Activated CD4-positive, alpha-beta T cell treated with anti-CD3 and anti-CD28 coated beads, Interleukin-2, amount 10 ng/mL, durations not matched to agents 7 days and 5 days (primary cell): ENCODE measurements at regions not wholly inside any gene's neighbourhood (a gene's known extent, or its start where the extent isn't known, plus 50 kb on each side); places are given as distances from the start of the nearest gene placed in this dataset.

ENCODE experiments used
- CTCF ChIA-PET: fragments of 350-600 bp; sonication (Branson Sonifier 250); formaldehyde crosslinking; loops from one replicate; lab custom pipeline; 2021; ENCODE audit warnings: antibody characterized with exemption; lab: Charles Lee
- POLR2A ChIA-PET: fragments of 350-600 bp; sonication (Branson Sonifier 250); formaldehyde crosslinking; loops from one replicate; lab custom pipeline; 2021; ENCODE audit warnings: antibody characterized with exemption; lab: Charles Lee
- DNase-seq: peaks from one replicate; pipeline ENCODE4 v3.0.0-alpha.2; 2020
- H3K27ac Mint-ChIP-seq: one replicate; pipeline ENCODE4 v1.8.0; 2021; ENCODE audit warnings: mild to moderate bottlenecking, moderate library complexity, mixed read lengths
- H3K27me3 Mint-ChIP-seq: one replicate; pipeline ENCODE4 v1.8.0; 2021; ENCODE audit warnings: mixed read lengths
- H3K36me3 Mint-ChIP-seq: one replicate; pipeline ENCODE4 v1.8.0; 2021; ENCODE audit warnings: low read depth, mixed read lengths
- H3K4me1 Mint-ChIP-seq: one replicate; pipeline ENCODE4 v1.8.0; 2021; ENCODE audit warnings: mixed read lengths
- H3K4me3 Mint-ChIP-seq: one replicate; pipeline ENCODE4 v1.8.0; 2021; ENCODE audit warnings: mild to moderate bottlenecking, moderate library complexity, mixed read lengths
- H3K9me3 Mint-ChIP-seq: one replicate; pipeline ENCODE4 v1.8.0; 2021; ENCODE audit warnings: mixed read lengths

GRCh38 chr12:81958406-81958805 is 199.3 kb upstream of the PPFIA2 start:
- Mint-ChIP-seq H3K27me3 (peaks cover 9% of the 10 kb centered on the region), H3K36me3 (no peaks in the 10 kb centered on the region), H3K9me3 (peaks cover 2% of the 10 kb centered on the region), H3K4me1 (peaks cover 2% of the 10 kb centered on the region), H3K4me3 (no peak overlapping the region), H3K27ac (no peak overlapping the region)
- CTCF ChIA-PET, result no interaction called here
- no peak for DNase-seq
- POLR2A ChIA-PET, result no interaction called here

- no peak for DNase-seq
- ChIA-PET POLR2A (no interaction called here), CTCF (no interaction called here)
- H3K27me3 Mint-ChIP-seq, result peaks cover 9% of the 10 kb centered on the region
- H3K9me3 Mint-ChIP-seq, result peaks cover 2% of the 10 kb centered on the region
- H3K4me1 Mint-ChIP-seq, result peaks cover 2% of the 10 kb centered on the region
- no peak overlapping the region for H3K4me3 Mint-ChIP-seq
- H3K36me3 Mint-ChIP-seq, result no peaks in the 10 kb centered on the region
- H3K27ac Mint-ChIP-seq, result no peak overlapping the region
Measured at GRCh38 chr12:81957631-81958030, 198.5 kb upstream of the PPFIA2 start.

GRCh38 chr12:81956468-81956860 is 197.3 kb upstream of the PPFIA2 start:
- Mint-ChIP-seq H3K4me1 (peaks cover 2% of the 10 kb centered on the region), H3K27ac (no peak overlapping the region), H3K27me3 (peaks cover 9% of the 10 kb centered on the region), H3K4me3 (no peak overlapping the region), H3K9me3 (no peaks in the 10 kb centered on the region), H3K36me3 (no peaks in the 10 kb centered on the region)
- DNase-seq, result no peak
- ChIA-PET CTCF (no interaction called here), POLR2A (no interaction called here)

GRCh38 chr12:81953541-81953940 is 194.4 kb upstream of the PPFIA2 start:
- ChIA-PET POLR2A (no interaction called here), CTCF (no interaction called here)
- H3K27ac Mint-ChIP-seq, result no peak overlapping the region
- no peak overlapping the region for H3K4me3 Mint-ChIP-seq
- H3K36me3 Mint-ChIP-seq, result no peaks in the 10 kb centered on the region
- peaks cover 4% of the 10 kb centered on the region for H3K27me3 Mint-ChIP-seq
- no peak for DNase-seq
- peaks cover 19% of the 10 kb centered on the region for H3K4me1 Mint-ChIP-seq
- H3K9me3 Mint-ChIP-seq, result no peaks in the 10 kb centered on the region

- ChIA-PET CTCF (interaction anchor here (1.0 kb wide), 1 partner anchor 10 kb away, joined by 4 read pairs; no protein-coding TSS in a partner anchor), POLR2A (no interaction called here)
- Mint-ChIP-seq H3K4me3 (no peak overlapping the region), H3K27ac (no peak overlapping the region), H3K36me3 (no peaks in the 10 kb centered on the region), H3K4me1 (peaks cover 19% of the 10 kb centered on the region), H3K9me3 (no peaks in the 10 kb centered on the region), H3K27me3 (no peaks in the 10 kb centered on the region)
- no peak for DNase-seq
Measured at GRCh38 chr12:81950871-81951270, 191.7 kb upstream of the PPFIA2 start.

GRCh38 chr12:81949841-81950308 is 190.7 kb upstream of the PPFIA2 start:
- no peak overlapping the region for H3K27ac Mint-ChIP-seq
- ChIA-PET CTCF (interaction anchor here (0.7 to 1.3 kb wide), 2 partner anchors 9 to 11 kb away, joined by 3 to 4 read pairs; no protein-coding TSS in a partner anchor), POLR2A (no interaction called here)
- no peaks in the 10 kb centered on the region for H3K27me3 Mint-ChIP-seq
- peaks cover 19% of the 10 kb centered on the region for H3K4me1 Mint-ChIP-seq
- no peak overlapping the region for H3K4me3 Mint-ChIP-seq
- DNase-seq, result no peak
- no peaks in the 10 kb centered on the region for H3K36me3 Mint-ChIP-seq
- no peaks in the 10 kb centered on the region for H3K9me3 Mint-ChIP-seq

- peaks cover 21% of the 10 kb centered on the region for H3K4me1 Mint-ChIP-seq
- no peak overlapping the region for H3K27ac Mint-ChIP-seq
Measured at GRCh38 chr12:81949416-81949815, 190.3 kb upstream of the PPFIA2 start.

GRCh38 chr12:81944886-81945285 is 185.7 kb upstream of the PPFIA2 start:
- POLR2A ChIA-PET, result no interaction called here
- Mint-ChIP-seq H3K27ac (no peak overlapping the region), H3K4me3 (no peak overlapping the region), H3K9me3 (peaks cover 4% of the 10 kb centered on the region), H3K4me1 (peaks cover 48% of the 10 kb centered on the region), H3K27me3 (no peaks in the 10 kb centered on the region), H3K36me3 (peaks cover 2% of the 10 kb centered on the region)
- no peak for DNase-seq
- CTCF ChIA-PET, result no interaction called here

More at GRCh38 chr12:81949416-81949815, 190.3 kb upstream of the PPFIA2 start:
- POLR2A ChIA-PET, result no interaction called here
- peaks cover 2% of the 10 kb centered on the region for H3K9me3 Mint-ChIP-seq
- no peaks in the 10 kb centered on the region for H3K36me3 Mint-ChIP-seq
- no peaks in the 10 kb centered on the region for H3K27me3 Mint-ChIP-seq
- CTCF ChIA-PET, result interaction anchor here (0.7 to 1.3 kb wide), 2 partner anchors 8 to 11 kb away, joined by 3 to 4 read pairs; no protein-coding TSS in a partner anchor
- H3K4me3 Mint-ChIP-seq, result no peak overlapping the region
- no peak for DNase-seq

GRCh38 chr12:81942594-81942993 is 183.4 kb upstream of the PPFIA2 start:
- H3K27ac Mint-ChIP-seq, result peak overlapping the region; percentile 89
- POLR2A ChIA-PET, result no interaction called here
- CTCF ChIA-PET, result no interaction called here
- H3K4me3 Mint-ChIP-seq, result peak overlapping the region; percentile 49
- peak; percentile 30 for DNase-seq
- H3K36me3 Mint-ChIP-seq, result peaks cover 5% of the 10 kb centered on the region
- H3K4me1 Mint-ChIP-seq, result peaks cover 38% of the 10 kb centered on the region
- H3K9me3 Mint-ChIP-seq, result peaks cover 7% of the 10 kb centered on the region
- no peaks in the 10 kb centered on the region for H3K27me3 Mint-ChIP-seq

GRCh38 chr12:81930037-81930436 is 170.9 kb upstream of the PPFIA2 start:
- POLR2A ChIA-PET, result no interaction called here
- no peaks in the 10 kb centered on the region for H3K9me3 Mint-ChIP-seq

GRCh38 chr12:81896771-81897170 is 137.6 kb upstream of the PPFIA2 start:
- Mint-ChIP-seq H3K4me3 (no peak overlapping the region), H3K36me3 (no peaks in the 10 kb centered on the region), H3K4me1 (no peaks in the 10 kb centered on the region), H3K27me3 (no peaks in the 10 kb centered on the region), H3K27ac (no peak overlapping the region), H3K9me3 (peaks cover 27% of the 10 kb centered on the region)
- ChIA-PET POLR2A (no interaction called here), CTCF (no interaction called here)
- DNase-seq, result no peak

More at GRCh38 chr12:81930037-81930436, 170.9 kb upstream of the PPFIA2 start:
- no peaks in the 10 kb centered on the region for H3K27me3 Mint-ChIP-seq
- CTCF ChIA-PET, result no interaction called here
- H3K4me3 Mint-ChIP-seq, result no peak overlapping the region
- no peaks in the 10 kb centered on the region for H3K4me1 Mint-ChIP-seq
- H3K36me3 Mint-ChIP-seq, result no peaks in the 10 kb centered on the region
- H3K27ac Mint-ChIP-seq, result no peak overlapping the region
- DNase-seq, result no peak

- H3K4me1 Mint-ChIP-seq, result no peaks in the 10 kb centered on the region
- H3K4me3 Mint-ChIP-seq, result no peak overlapping the region
- no peak for DNase-seq
- H3K27me3 Mint-ChIP-seq, result no peaks in the 10 kb centered on the region
- ChIA-PET CTCF (no interaction called here), POLR2A (no interaction called here)
- H3K36me3 Mint-ChIP-seq, result no peaks in the 10 kb centered on the region
- H3K9me3 Mint-ChIP-seq, result peaks cover 3% of the 10 kb centered on the region
- no peak overlapping the region for H3K27ac Mint-ChIP-seq
Measured at GRCh38 chr12:81888961-81889360, 129.8 kb upstream of the PPFIA2 start.

GRCh38 chr12:81888106-81888740 is 129.1 kb upstream of the PPFIA2 start:
- no peak overlapping the region for H3K4me3 Mint-ChIP-seq
- no peak for DNase-seq
- H3K36me3 Mint-ChIP-seq, result no peaks in the 10 kb centered on the region
- H3K27me3 Mint-ChIP-seq, result no peaks in the 10 kb centered on the region
- no peaks in the 10 kb centered on the region for H3K4me1 Mint-ChIP-seq
- peaks cover 3% of the 10 kb centered on the region for H3K9me3 Mint-ChIP-seq
- ChIA-PET POLR2A (no interaction called here), CTCF (no interaction called here)
- no peak overlapping the region for H3K27ac Mint-ChIP-seq

GRCh38 chr12:81874586-81874985 is 115.4 kb upstream of the PPFIA2 start:
- no peaks in the 10 kb centered on the region for H3K4me1 Mint-ChIP-seq
- H3K36me3 Mint-ChIP-seq, result no peaks in the 10 kb centered on the region
- POLR2A ChIA-PET, result no interaction called here
- CTCF ChIA-PET, result no interaction called here
- no peak for DNase-seq
- H3K27me3 Mint-ChIP-seq, result no peaks in the 10 kb centered on the region
- H3K9me3 Mint-ChIP-seq, result no peaks in the 10 kb centered on the region
- no peak overlapping the region for H3K27ac Mint-ChIP-seq
- H3K4me3 Mint-ChIP-seq, result no peak overlapping the region
